HG02588 (cell line): ENCODE measurements at regions not wholly inside any gene's neighbourhood (a gene's known extent, or its start where the extent isn't known, plus 50 kb on each side); places are given as distances from the start of the nearest gene placed in this dataset.
"Not testable (repeated sequence)": the region's sequence is repeated elsewhere in the genome, so short reads cannot be mapped to it uniquely, and the experiment has no call there.

ENCODE experiments used
- ATAC-seq: cut with Tn5 transposase; IDR thresholded peaks from one replicate; pipeline ENCODE4 v1.9.1; 2021; ENCODE audit warnings: mild to moderate bottlenecking, moderate library complexity; ENCODE audit not compliant: unreplicated experiment

GRCh38 chr22:19659805-19660345, 54.4 kb upstream of the SEPTIN5 start:
- ATAC-seq: no peak

GRCh38 chr22:19660583-19660982, 53.7 kb upstream of the SEPTIN5 start:
- not testable (repeated sequence) for ATAC-seq

GRCh38 chr22:19661156-19661555, 53.1 kb upstream of the SEPTIN5 start:
- no peak for ATAC-seq

- not testable (repeated sequence) for ATAC-seq
These were observed 52.1 kb upstream of the SEPTIN5 start for GRCh38 chr22:19662049-19662684.

GRCh38 chr22:19663286-19663815, 51.0 kb upstream of the SEPTIN5 start:
- ATAC-seq: no peak

- ATAC-seq: no peak
These were observed 50.4 kb upstream of the SEPTIN5 start for GRCh38 chr22:19663821-19664355.

GRCh38 chr22:19664406-19664805, 49.9 kb upstream of the SEPTIN5 start:
- no peak for ATAC-seq
